CD4-positive, alpha-beta memory T cell (primary cell): ENCODE measurements at regions not wholly inside any gene's neighbourhood (a gene's known extent, or its start where the extent isn't known, plus 50 kb on each side); places are given as distances from the start of the nearest gene placed in this dataset.
A peak's percentile ranks its signal among the peaks of the same experiment; 100 is the strongest.

Source experiments
- CTCF ChIA-PET: fragments of 350-600 bp; sonication (Branson Sonifier 250); formaldehyde crosslinking; loops from one replicate; lab custom pipeline; 2021; ENCODE audit warnings: inconsistent platforms; ENCODE audit not compliant: partially characterized antibody; lab: Charles Lee
- POLR2A ChIA-PET: fragments of 350-600 bp; sonication (Branson Sonifier 250); formaldehyde crosslinking; loops from one replicate; lab custom pipeline; 2021; ENCODE audit not compliant: partially characterized antibody; lab: Charles Lee
- DNase-seq, 5 donors: peaks; one replicate each; pipeline versions ENCODE4 v3.0.0 to v3.0.0-alpha.2; 2020 to 2022; ENCODE audit warnings: mixed read lengths in 1 of 5
- H3K27ac ChIP-seq: one replicate; pipeline ENCODE4 v1.7.0; 2013; ENCODE audit warnings: low read depth, low read length
- H3K27me3 ChIP-seq: 2 replicates; pipeline ENCODE4 v1.7.0; 2013; ENCODE audit warnings: mild to moderate bottlenecking, low read length, moderate library complexity; ENCODE audit not compliant: insufficient read depth
- H3K36me3 ChIP-seq: 2 replicates; pipeline ENCODE4 v1.7.0; 2013; ENCODE audit warnings: mild to moderate bottlenecking, low read length, moderate library complexity; ENCODE audit not compliant: insufficient read depth
- H3K4me1 ChIP-seq: 2 replicates; pipeline ENCODE4 v1.7.0; 2013; ENCODE audit warnings: mild to moderate bottlenecking, low read length, moderate library complexity; ENCODE audit not compliant: insufficient read depth
- H3K4me3 ChIP-seq, 2 donors: one replicate each; pipeline ENCODE4 v1.7.0; 2013; ENCODE audit warnings: low read length in 2 of 2, mild to moderate bottlenecking in 1 of 2
- H3K9me3 ChIP-seq, 2 donors: one replicate each; pipeline ENCODE4 v1.7.0; 2013; ENCODE audit warnings: low read length in 2 of 2, control low read depth in 1 of 2; ENCODE audit not compliant: control insufficient read depth in 1 of 2
- H3K27ac Mint-ChIP-seq, 7 donors: one replicate each; pipeline ENCODE4 v1.8.0; 2020 to 2021; ENCODE audit warnings: mixed read lengths in 7 of 7, mild to moderate bottlenecking in 6 of 7, inconsistent platforms in 3 of 7, moderate library complexity in 3 of 7
- H3K27me3 Mint-ChIP-seq, 2 donors: one replicate each; pipeline ENCODE4 v1.8.0; 2020 to 2021; ENCODE audit warnings: mixed read lengths in 2 of 2
- H3K36me3 Mint-ChIP-seq, 2 donors: one replicate each; pipeline ENCODE4 v1.8.0; 2020 to 2021; ENCODE audit warnings: mixed read lengths in 2 of 2, inconsistent platforms in 1 of 2, mild to moderate bottlenecking in 1 of 2
- H3K4me1 Mint-ChIP-seq, 4 donors: one replicate each; pipeline ENCODE4 v1.8.0; 2020 to 2021; ENCODE audit warnings: mixed read lengths in 4 of 4, mild to moderate bottlenecking in 1 of 4
- H3K4me3 Mint-ChIP-seq, 8 donors: one replicate each; pipeline ENCODE4 v1.8.0; 2020 to 2021; ENCODE audit warnings: mixed read lengths in 8 of 8, mild to moderate bottlenecking in 7 of 8, moderate library complexity in 6 of 8, inconsistent platforms in 3 of 8
- H3K9me3 Mint-ChIP-seq, 8 donors: one replicate each; pipeline ENCODE4 v1.8.0; 2020 to 2021; ENCODE audit warnings: mixed read lengths in 8 of 8, mild to moderate bottlenecking in 5 of 8, inconsistent platforms in 3 of 8, moderate library complexity in 1 of 8
- intact Hi-C: fragments of 100-400 bp; cut with micrococcal nuclease; formaldehyde crosslinking; loops from one replicate; pipeline ENCODE4 v1.15.1; 2023

DNA sequence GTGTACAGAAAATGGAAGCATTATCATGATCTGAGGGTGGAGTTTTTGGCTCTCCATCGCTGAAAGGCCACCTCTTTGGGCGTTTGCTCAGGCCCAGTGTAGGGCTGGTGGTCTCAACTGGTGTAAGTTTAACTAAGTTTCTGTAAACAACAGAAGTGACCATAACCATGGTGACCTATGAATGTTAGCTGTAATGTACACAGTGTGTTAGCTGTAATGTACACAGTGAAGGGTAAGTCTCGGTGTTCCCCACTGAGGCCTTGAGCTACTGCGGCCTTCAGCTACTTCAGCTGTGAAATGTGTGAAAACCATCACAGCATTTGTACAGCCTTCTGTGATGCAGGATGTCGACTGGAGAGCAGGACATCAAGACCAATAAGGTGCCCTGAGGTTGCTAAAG lies 185.2 kb downstream of the MYLK4 start:
- DNase-seq, result no peak
- ChIA-PET CTCF (no interaction called here), POLR2A (no interaction called here)
- intact Hi-C loops, result no loop called here
- Histone ChIP-seq H3K4me1 (peaks cover 8% of the 10 kb centered on the region), H3K36me3 (no peaks in the 10 kb centered on the region), H3K4me3 (no peak overlapping the region), H3K27ac (no peak overlapping the region), H3K9me3 (no peaks in the 10 kb centered on the region), H3K27me3 (no peaks in the 10 kb centered on the region)
- no peak overlapping the region for H3K4me3 Mint-ChIP-seq
- H3K36me3 Mint-ChIP-seq, result no peaks in the 10 kb centered on the region
- H3K27ac Mint-ChIP-seq, result no peak overlapping the region
- H3K9me3 Mint-ChIP-seq, result peaks cover 0 to 9% (median 3%) of the 10 kb centered on the region in 8 donors
- peaks cover 3 to 4% of the 10 kb centered on the region in 2 donors for H3K27me3 Mint-ChIP-seq
- peaks cover 7 to 12% (median 10%) of the 10 kb centered on the region in 4 donors for H3K4me1 Mint-ChIP-seq

- Mint-ChIP-seq H3K27me3 (peaks cover 7 to 9% of the 10 kb centered on the region in 2 donors), H3K9me3 (peaks cover 0 to 2% (median 0%) of the 10 kb centered on the region in 8 donors), H3K27ac (no peak overlapping the region), H3K4me1 (peaks cover 7 to 12% (median 10%) of the 10 kb centered on the region in 4 donors), H3K36me3 (no peaks in the 10 kb centered on the region), H3K4me3 (peak overlapping the region in 3 of 8 donors; percentile 12 to 47 (median 23))
- DNase-seq, result peak in 1 of 5 donors; percentile 4
- no peaks in the 10 kb centered on the region for H3K36me3 ChIP-seq
- no peak overlapping the region for H3K4me3 ChIP-seq
- POLR2A ChIA-PET, result no interaction called here
- H3K27me3 ChIP-seq, result peaks cover 4% of the 10 kb centered on the region
- H3K4me1 ChIP-seq, result peaks cover 8% of the 10 kb centered on the region
- H3K27ac ChIP-seq, result no peak overlapping the region
- no peaks in the 10 kb centered on the region for H3K9me3 ChIP-seq
- CTCF ChIA-PET, result interaction anchor here (1.3 kb wide), 1 partner anchor 71 kb away, joined by 3 read pairs; no protein-coding TSS in a partner anchor
- intact Hi-C loops, result no loop called here
Observed at GRCh38 chr6:2563635-2564034, 187.1 kb downstream of the MYLK4 start.

DNA sequence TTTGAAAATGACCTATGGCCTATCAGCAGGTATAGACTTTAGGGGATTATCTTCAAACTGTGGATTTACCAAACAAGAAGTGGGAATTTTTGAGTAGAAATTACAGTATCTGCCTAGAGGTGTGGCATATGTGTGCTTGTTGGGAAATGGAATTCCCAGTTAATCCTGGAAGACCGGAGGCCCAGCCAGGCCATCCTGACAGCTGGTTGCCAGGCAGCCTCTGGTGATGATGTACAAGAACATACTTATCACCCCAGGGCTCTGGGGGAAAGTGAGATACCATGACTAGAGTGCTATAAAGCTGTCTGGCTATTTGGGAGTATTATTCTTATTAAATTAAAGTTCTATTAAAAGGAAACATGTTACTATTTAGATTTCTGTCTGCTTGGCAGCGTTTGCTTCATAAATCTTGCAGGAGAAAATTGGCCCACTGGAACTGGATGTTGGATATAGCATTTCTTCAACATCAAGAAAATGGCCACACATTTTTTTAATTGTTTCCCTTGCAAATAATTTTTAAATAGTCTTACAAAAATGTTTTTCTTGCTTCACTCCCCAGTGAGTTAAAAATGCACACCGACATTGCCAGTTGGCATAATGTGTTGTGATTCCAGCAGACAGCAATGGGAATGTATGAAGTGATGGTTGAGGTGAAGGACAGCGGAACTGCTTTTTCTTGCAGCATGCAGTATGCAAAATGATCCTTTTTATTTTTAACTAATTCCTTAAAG lies 187.8 kb downstream of the MYLK4 start:
- Histone ChIP-seq H3K36me3 (no peaks in the 10 kb centered on the region), H3K4me1 (peaks cover 8% of the 10 kb centered on the region), H3K27me3 (peaks cover 4% of the 10 kb centered on the region), H3K9me3 (no peaks in the 10 kb centered on the region), H3K27ac (no peak overlapping the region), H3K4me3 (no peak overlapping the region)
- intact Hi-C loops, result no loop called here
- no peak overlapping the region for H3K27ac Mint-ChIP-seq
- peaks cover 0 to 2% (median 0%) of the 10 kb centered on the region in 8 donors for H3K9me3 Mint-ChIP-seq
- CTCF ChIA-PET, result no interaction called here
- H3K27me3 Mint-ChIP-seq, result peaks cover 5 to 6% of the 10 kb centered on the region in 2 donors
- H3K4me3 Mint-ChIP-seq, result no peak overlapping the region
- no peak for DNase-seq
- H3K4me1 Mint-ChIP-seq, result peaks cover 7 to 12% (median 10%) of the 10 kb centered on the region in 4 donors
- POLR2A ChIA-PET, result no interaction called here
- no peaks in the 10 kb centered on the region for H3K36me3 Mint-ChIP-seq

GRCh38 chr6:2560917-2561698 lies 189.6 kb downstream of the MYLK4 start:
- ChIA-PET CTCF (no interaction called here), POLR2A (no interaction called here)
- Mint-ChIP-seq H3K27me3 (peaks cover 7 to 10% of the 10 kb centered on the region in 2 donors), H3K27ac (no peak overlapping the region), H3K9me3 (no peaks in the 10 kb centered on the region), H3K36me3 (no peaks in the 10 kb centered on the region), H3K4me1 (peaks cover 7 to 12% (median 10%) of the 10 kb centered on the region in 4 donors), H3K4me3 (no peak overlapping the region)
- no peaks in the 10 kb centered on the region for H3K9me3 ChIP-seq
- DNase-seq, result no peak
- H3K36me3 ChIP-seq, result no peaks in the 10 kb centered on the region
- H3K4me3 ChIP-seq, result no peak overlapping the region
- peaks cover 8% of the 10 kb centered on the region for H3K4me1 ChIP-seq
- peaks cover 4% of the 10 kb centered on the region for H3K27me3 ChIP-seq
- intact Hi-C loops, result no loop called here
- no peak overlapping the region for H3K27ac ChIP-seq

DNA sequence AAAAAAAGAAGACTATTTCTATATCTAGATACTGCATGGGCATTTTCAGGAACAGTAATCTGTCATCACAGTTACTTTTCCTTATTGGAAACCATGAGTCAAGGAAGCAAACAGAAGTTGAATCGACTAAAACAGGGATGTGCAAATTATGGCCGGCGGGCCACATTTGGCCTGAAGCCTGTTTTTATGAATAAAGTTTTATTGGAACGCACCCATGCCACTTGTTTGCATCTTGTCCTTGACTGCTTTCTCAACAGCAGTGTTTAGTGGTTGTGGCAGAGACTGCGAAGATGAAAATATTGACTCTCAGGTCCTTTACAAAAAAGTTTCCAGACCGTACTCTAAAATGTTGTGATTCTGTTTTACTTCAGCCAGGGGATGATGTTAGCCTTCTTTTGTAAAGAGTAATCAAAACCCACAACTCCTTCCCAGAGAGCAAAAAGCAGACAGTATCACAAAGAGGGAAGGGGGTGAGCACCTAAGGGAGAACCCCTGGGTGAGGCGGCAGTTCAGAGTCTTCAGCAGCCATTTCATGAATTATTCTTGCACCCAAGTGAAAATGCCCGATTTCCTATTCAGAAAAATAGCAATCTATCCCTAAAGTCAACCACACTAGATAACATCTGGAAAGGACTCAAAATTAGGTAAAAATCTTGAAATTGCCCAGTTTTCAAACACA lies 190.4 kb downstream of the MYLK4 start:
- no peaks in the 10 kb centered on the region for H3K36me3 Mint-ChIP-seq
- intact Hi-C loops, result no loop called here
- no peak overlapping the region for H3K4me3 Mint-ChIP-seq
- ChIA-PET CTCF (no interaction called here), POLR2A (no interaction called here)
- Histone ChIP-seq H3K4me3 (no peak overlapping the region), H3K27me3 (peaks cover 4% of the 10 kb centered on the region), H3K36me3 (no peaks in the 10 kb centered on the region), H3K27ac (no peak overlapping the region), H3K9me3 (no peaks in the 10 kb centered on the region), H3K4me1 (peaks cover 8% of the 10 kb centered on the region)
- H3K9me3 Mint-ChIP-seq, result no peaks in the 10 kb centered on the region
- no peak overlapping the region for H3K27ac Mint-ChIP-seq
- no peak for DNase-seq
- H3K27me3 Mint-ChIP-seq, result peaks cover 7 to 15% of the 10 kb centered on the region in 2 donors
- H3K4me1 Mint-ChIP-seq, result peaks cover 10 to 15% (median 11%) of the 10 kb centered on the region in 4 donors

DNA sequence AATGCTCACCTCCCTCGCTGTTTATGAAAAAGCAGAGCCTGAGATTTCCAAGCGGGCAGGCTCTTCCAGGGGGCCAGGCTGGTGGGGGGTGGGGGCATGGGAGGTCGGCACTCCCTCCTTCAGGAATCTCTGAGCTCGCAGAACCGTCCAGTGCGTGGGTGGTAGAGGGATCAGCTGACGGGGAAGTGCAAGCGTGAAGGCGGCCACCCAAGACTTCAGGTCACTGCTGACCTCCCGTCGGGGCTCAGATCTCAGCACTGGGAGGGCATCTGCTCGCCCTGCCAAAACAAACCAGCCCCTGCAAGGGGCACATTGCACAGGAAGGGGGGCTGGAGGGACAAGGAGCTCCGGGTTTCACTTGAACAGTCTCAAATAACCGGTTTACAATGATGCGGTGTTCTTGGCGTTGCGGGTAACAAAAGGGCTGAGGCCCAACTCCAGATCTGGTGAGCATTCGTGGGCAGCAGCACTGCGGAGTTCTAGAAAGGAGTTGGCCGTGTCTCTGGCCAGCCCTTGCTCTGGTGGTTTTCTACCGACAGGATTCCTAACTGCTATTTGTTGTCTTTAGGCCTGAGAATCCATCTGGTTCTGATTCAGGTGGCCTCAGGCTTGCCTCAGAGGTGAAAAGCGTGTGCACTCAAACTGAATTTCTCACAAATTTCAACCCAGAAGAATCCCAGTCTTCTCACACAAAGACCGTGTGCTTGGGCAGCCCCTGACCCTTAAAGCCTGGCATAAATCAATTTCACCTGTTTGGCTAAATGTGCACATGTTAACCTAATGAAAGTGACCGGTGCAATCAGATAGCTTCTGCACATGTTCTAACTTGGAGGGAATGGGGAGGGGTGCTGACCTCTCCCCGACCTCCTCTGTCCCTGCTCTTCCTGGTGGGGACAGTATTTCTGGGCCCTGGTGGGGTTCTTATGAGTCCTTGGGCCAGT lies 191.6 kb downstream of the MYLK4 start:
- no peak overlapping the region for H3K4me3 ChIP-seq
- no peaks in the 10 kb centered on the region for H3K36me3 ChIP-seq
- H3K4me1 ChIP-seq, result peaks cover 8% of the 10 kb centered on the region
- no peaks in the 10 kb centered on the region for H3K9me3 ChIP-seq
- CTCF ChIA-PET, result interaction anchor here (1.3 kb wide), 1 partner anchor 12 kb away, joined by 3 read pairs; no protein-coding TSS in a partner anchor
- H3K36me3 Mint-ChIP-seq, result no peaks in the 10 kb centered on the region
- H3K4me3 Mint-ChIP-seq, result no peak overlapping the region
- peaks cover 9 to 15% of the 10 kb centered on the region in 2 donors for H3K27me3 Mint-ChIP-seq
- no peak for DNase-seq
- H3K27ac ChIP-seq, result no peak overlapping the region
- intact Hi-C loops, result no loop called here
- H3K27me3 ChIP-seq, result peaks cover 4% of the 10 kb centered on the region
- H3K27ac Mint-ChIP-seq, result no peak overlapping the region
- peaks cover 9 to 16% (median 11%) of the 10 kb centered on the region in 4 donors for H3K4me1 Mint-ChIP-seq
- H3K9me3 Mint-ChIP-seq, result no peaks in the 10 kb centered on the region
- POLR2A ChIA-PET, result no interaction called here
